ENCODE measurements at regions not wholly inside any gene's neighbourhood (a gene's known extent, or its start where the extent isn't known, plus 50 kb on each side); places are given as distances from the start of the nearest gene placed in this dataset.
"Not testable (repeated sequence)": the region's sequence is repeated elsewhere in the genome, so short reads cannot be mapped to it uniquely, and the experiment has no call there.

- intact Hi-C loops (cut with DNase I, micrococcal nuclease), result no loop called here
- H3K4me3 ChIP-seq, result no peak overlapping the region
- TF ChIP-seq CTCF (IDR thresholded peaks at IDR 0.05), result no peak
- ATAC-seq, result no peak
- H3K4me1 ChIP-seq (ENCODE audit: low read depth), result no peaks in the 10 kb centered on the region
- H3K36me3 ChIP-seq (ENCODE audit: low read depth), result no peaks in the 10 kb centered on the region
- no peaks in the 10 kb centered on the region for H3K9me3 ChIP-seq
- DNase-seq, result no peak
Measured at GRCh38 chr1:157382351-157382750, 170.0 kb downstream of the FCRL5 start.

DNA sequence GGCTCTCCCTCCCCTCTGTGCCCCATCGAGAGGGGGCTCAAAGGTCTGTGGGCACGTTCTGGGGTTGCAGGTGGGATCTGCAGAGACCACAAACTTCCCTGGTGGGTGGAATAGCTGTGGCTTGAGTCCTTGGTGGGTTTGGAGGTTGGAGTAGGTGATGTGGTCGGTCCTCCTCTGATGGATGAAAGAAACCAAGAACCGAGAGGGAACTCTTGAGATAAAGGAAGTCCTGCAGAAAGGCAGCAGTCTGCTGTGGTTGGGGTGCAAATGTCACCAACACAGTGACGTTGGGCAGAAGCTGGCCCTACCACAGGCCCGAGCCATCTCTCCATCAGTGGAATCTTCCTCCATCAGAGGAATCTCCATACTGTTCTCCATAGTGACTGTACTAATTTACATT, 171.8 kb downstream of the FCRL5 start:
- Histone ChIP-seq H3K4me3 (no peak overlapping the region), H3K9me3 (no peaks in the 10 kb centered on the region), H3K4me1 (ENCODE audit: low read depth) (no peaks in the 10 kb centered on the region), H3K36me3 (ENCODE audit: low read depth) (no peaks in the 10 kb centered on the region)
- ATAC-seq (no peak), DNase-seq (no peak)
- intact Hi-C loops (cut with DNase I, micrococcal nuclease), result no loop called here
- no peak for TF ChIP-seq CTCF (IDR thresholded peaks at IDR 0.05)

GRCh38 chr1:157377280-157377713, 175.0 kb downstream of the FCRL5 start:
- H3K4me3 ChIP-seq; H3K4me1 ChIP-seq (ENCODE audit: low read depth); H3K9me3 ChIP-seq; H3K36me3 ChIP-seq (ENCODE audit: low read depth): not testable (repeated sequence)
- TF ChIP-seq CTCF (IDR thresholded peaks at IDR 0.05), result peak; percentile 33
- ATAC-seq (peak; percentile 90), DNase-seq (peak in 2 of 3 donors; percentile 67 to 73)
- intact Hi-C loops (cut with DNase I, micrococcal nuclease), result loop anchor here (5.0 kb wide), 1 partner anchor 115 kb away; no protein-coding TSS in a partner anchor

DNA sequence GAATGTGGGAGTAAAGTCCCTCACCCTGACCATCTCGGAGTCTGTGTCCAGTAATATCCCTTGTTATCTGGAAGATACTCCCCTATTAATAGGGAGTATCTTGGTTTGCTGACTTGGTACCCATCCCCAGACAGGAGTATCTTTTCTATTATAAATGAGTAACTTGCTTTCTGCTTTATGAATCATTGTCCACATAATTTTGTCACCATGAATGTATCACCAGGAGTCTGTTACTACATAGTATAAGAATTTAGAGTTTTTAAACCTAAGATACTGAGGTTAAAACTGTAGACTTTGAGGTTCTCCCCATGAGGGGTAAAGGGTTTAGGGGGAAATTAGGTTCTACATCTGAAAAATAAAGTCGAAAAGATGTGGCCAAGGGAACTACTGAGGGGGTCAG, 175.6 kb downstream of the FCRL5 start:
- Histone ChIP-seq H3K4me1 (ENCODE audit: low read depth) (no peaks in the 10 kb centered on the region), H3K36me3 (ENCODE audit: low read depth) (no peaks in the 10 kb centered on the region), H3K4me3 (no peak overlapping the region), H3K9me3 (no peaks in the 10 kb centered on the region)
- no peak for ATAC-seq
- intact Hi-C loops (cut with DNase I, micrococcal nuclease), result loop anchor here (5.0 kb wide), 1 partner anchor 116 kb away; no protein-coding TSS in a partner anchor
- no peak for DNase-seq
- TF ChIP-seq CTCF (IDR thresholded peaks at IDR 0.05), result no peak

DNA sequence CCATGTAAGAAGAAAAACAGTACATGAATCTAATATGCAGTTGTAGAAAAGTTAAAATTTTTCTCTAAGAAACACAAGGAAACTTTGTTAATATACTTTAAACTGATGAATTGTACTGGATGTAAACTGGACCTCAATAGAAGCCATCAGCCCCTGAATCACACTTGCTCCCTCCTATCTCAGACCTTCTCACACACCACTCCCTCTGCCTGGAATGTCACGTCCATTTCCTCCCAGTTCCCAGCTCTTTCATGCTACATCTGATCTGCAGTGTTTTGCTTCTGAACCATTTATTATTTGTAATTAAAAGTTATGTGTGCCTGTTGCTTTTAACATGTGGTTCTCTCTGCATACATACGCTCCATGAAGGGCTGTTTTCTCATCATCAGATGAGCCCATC, 180.0 kb downstream of the FCRL5 start:
- H3K4me1 ChIP-seq (ENCODE audit: low read depth), result peaks cover 15% of the 10 kb centered on the region
- ATAC-seq; H3K36me3 ChIP-seq (ENCODE audit: low read depth); DNase-seq; H3K4me3 ChIP-seq; intact Hi-C loops (cut with DNase I, micrococcal nuclease); H3K9me3 ChIP-seq: not testable (repeated sequence)

DNA sequence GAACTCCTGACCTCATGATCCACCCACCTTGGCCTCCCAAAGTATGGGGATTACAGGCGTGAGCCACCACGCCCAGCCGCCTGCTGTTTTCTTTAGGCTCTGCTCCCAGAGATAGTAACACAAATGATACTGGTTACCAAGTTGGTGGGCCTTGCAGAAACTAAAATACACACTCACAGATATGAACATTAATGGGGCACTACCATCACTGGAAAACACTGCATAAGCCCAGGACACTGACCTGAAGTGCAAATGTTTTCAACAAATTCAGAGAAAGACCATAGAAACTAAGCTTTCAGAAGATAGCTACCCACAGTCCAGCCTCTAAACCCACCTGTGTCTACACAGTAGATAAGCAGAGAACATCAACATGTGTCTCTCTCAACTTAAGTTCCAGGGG, 180.5 kb downstream of the FCRL5 start:
- Histone ChIP-seq H3K4me1 (ENCODE audit: low read depth) (peaks cover 20% of the 10 kb centered on the region), H3K36me3 (ENCODE audit: low read depth) (no peaks in the 10 kb centered on the region), H3K9me3 (no peaks in the 10 kb centered on the region), H3K4me3 (no peak overlapping the region)
- ATAC-seq (no peak), DNase-seq (no peak)
- intact Hi-C loops (cut with DNase I, micrococcal nuclease), result no loop called here
- TF ChIP-seq CTCF (IDR thresholded peaks at IDR 0.05), result no peak
